Activated T-cell treated with anti-CD3 and anti-CD28 coated beads, Interleukin-2, amount 50 U/mL, for 72 hours (primary cell): ENCODE measurements at regions not wholly inside any gene's neighbourhood (a gene's known extent, or its start where the extent isn't known, plus 50 kb on each side); places are given as distances from the start of the nearest gene placed in this dataset.

Experiments used
- ATAC-seq, 2 donors: fragments of 150-1000 bp; cut with Tn5 transposase; replicated peaks in 1 of 2; 2 replicates each; pipeline ENCODE4 v1.10.0; 2021; ENCODE audit warnings: moderate library complexity in 2 of 2, mild to moderate bottlenecking in 1 of 2
- DNase-seq, 2 donors: peaks; one replicate each; pipeline ENCODE4 v3.0.0; 2021 to 2022; ENCODE audit warnings: mixed read lengths in 1 of 2
- H3K27ac Mint-ChIP-seq: one replicate; pipeline ENCODE4 v1.8.0; 2022; ENCODE audit warnings: mild to moderate bottlenecking, moderate library complexity, mixed read lengths
- H3K27me3 Mint-ChIP-seq: one replicate; pipeline ENCODE4 v1.8.0; 2022; ENCODE audit warnings: low read depth, mixed read lengths
- H3K36me3 Mint-ChIP-seq, 2 donors: one replicate each; pipeline ENCODE4 v1.8.0; 2022; ENCODE audit warnings: mixed read lengths in 2 of 2, mild to moderate bottlenecking in 1 of 2; ENCODE audit not compliant: insufficient read depth in 2 of 2
- H3K4me1 Mint-ChIP-seq: one replicate; pipeline ENCODE4 v1.8.0; 2022; ENCODE audit warnings: low read depth, mixed read lengths
- H3K4me3 Mint-ChIP-seq, 2 donors: one replicate each; pipeline ENCODE4 v1.8.0; 2022; ENCODE audit warnings: mild to moderate bottlenecking in 2 of 2, mixed read lengths in 2 of 2, moderate library complexity in 2 of 2
- H3K9me3 Mint-ChIP-seq, 2 donors: one replicate each; pipeline ENCODE4 v1.8.0; 2022; ENCODE audit warnings: mixed read lengths in 2 of 2

GRCh38 chr14:34262127-34262910, 199.7 kb downstream of the SPTSSA start:
- Mint-ChIP-seq H3K4me1 (no peaks in the 10 kb centered on the region), H3K36me3 (no peaks in the 10 kb centered on the region), H3K27ac (no peak overlapping the region), H3K27me3 (peaks cover 11% of the 10 kb centered on the region), H3K9me3 (no peaks in the 10 kb centered on the region), H3K4me3 (no peak overlapping the region)
- no peak for ATAC-seq
- DNase-seq = no peak

GRCh38 chr14:34259996-34260395, 202.0 kb downstream of the SPTSSA start:
- Mint-ChIP-seq H3K4me1 (no peaks in the 10 kb centered on the region), H3K36me3 (no peaks in the 10 kb centered on the region), H3K4me3 (no peak overlapping the region), H3K27ac (no peak overlapping the region), H3K27me3 (peaks cover 15% of the 10 kb centered on the region), H3K9me3 (no peaks in the 10 kb centered on the region)
- ATAC-seq (no peak), DNase-seq (no peak)

GRCh38 chr14:34258318-34258717, 203.7 kb downstream of the SPTSSA start:
- no peaks in the 10 kb centered on the region for H3K9me3 Mint-ChIP-seq
- H3K27me3 Mint-ChIP-seq = peaks cover 15% of the 10 kb centered on the region
- ATAC-seq (no peak), DNase-seq (no peak)
- H3K4me3 Mint-ChIP-seq = no peak overlapping the region
- H3K4me1 Mint-ChIP-seq = no peaks in the 10 kb centered on the region
- H3K36me3 Mint-ChIP-seq = no peaks in the 10 kb centered on the region
- no peak overlapping the region for H3K27ac Mint-ChIP-seq

- ATAC-seq = no peak
- no peaks in the 10 kb centered on the region for H3K36me3 Mint-ChIP-seq
- H3K9me3 Mint-ChIP-seq = no peaks in the 10 kb centered on the region
- DNase-seq = no peak
- H3K4me1 Mint-ChIP-seq = no peaks in the 10 kb centered on the region
- H3K4me3 Mint-ChIP-seq = no peak overlapping the region
- peaks cover 15% of the 10 kb centered on the region for H3K27me3 Mint-ChIP-seq
- no peak overlapping the region for H3K27ac Mint-ChIP-seq
Observed at GRCh38 chr14:34257505-34257904, 204.5 kb downstream of the SPTSSA start.

GRCh38 chr14:34256223-34256622, 205.8 kb downstream of the SPTSSA start:
- Mint-ChIP-seq H3K27me3 (peaks cover 15% of the 10 kb centered on the region), H3K9me3 (no peaks in the 10 kb centered on the region), H3K27ac (no peak overlapping the region), H3K4me1 (no peaks in the 10 kb centered on the region), H3K4me3 (no peak overlapping the region), H3K36me3 (no peaks in the 10 kb centered on the region)
- DNase-seq (no peak), ATAC-seq (no peak)

GRCh38 chr14:34254571-34254970, 207.5 kb downstream of the SPTSSA start:
- Mint-ChIP-seq H3K27ac (no peak overlapping the region), H3K4me1 (no peaks in the 10 kb centered on the region), H3K36me3 (no peaks in the 10 kb centered on the region), H3K9me3 (no peaks in the 10 kb centered on the region), H3K27me3 (peaks cover 9% of the 10 kb centered on the region), H3K4me3 (no peak overlapping the region)
- no peak for ATAC-seq
- DNase-seq = no peak

- ATAC-seq = no peak
- Mint-ChIP-seq H3K36me3 (no peaks in the 10 kb centered on the region), H3K4me3 (no peak overlapping the region), H3K4me1 (no peaks in the 10 kb centered on the region), H3K9me3 (no peaks in the 10 kb centered on the region), H3K27ac (no peak overlapping the region), H3K27me3 (peaks cover 7% of the 10 kb centered on the region)
- no peak for DNase-seq
Observed at GRCh38 chr14:34254031-34254430, 208.0 kb downstream of the SPTSSA start.

- H3K4me1 Mint-ChIP-seq = no peaks in the 10 kb centered on the region
- H3K27me3 Mint-ChIP-seq = peaks cover 3% of the 10 kb centered on the region
- H3K27ac Mint-ChIP-seq = no peak overlapping the region
- H3K9me3 Mint-ChIP-seq = no peaks in the 10 kb centered on the region
- no peaks in the 10 kb centered on the region for H3K36me3 Mint-ChIP-seq
- ATAC-seq (no peak), DNase-seq (no peak)
- no peak overlapping the region for H3K4me3 Mint-ChIP-seq
Observed at GRCh38 chr14:34252227-34252626, 209.8 kb downstream of the SPTSSA start.

- no peak for ATAC-seq
- no peak overlapping the region for H3K4me3 Mint-ChIP-seq
Observed at GRCh38 chr14:34251662-34252061, 210.4 kb downstream of the SPTSSA start.

GRCh38 chr14:34250959-34251358, 211.1 kb downstream of the SPTSSA start:
- H3K9me3 Mint-ChIP-seq = no peaks in the 10 kb centered on the region
- H3K27ac Mint-ChIP-seq = no peak overlapping the region
- H3K36me3 Mint-ChIP-seq = no peaks in the 10 kb centered on the region
- ATAC-seq (no peak), DNase-seq (no peak)
- no peak overlapping the region for H3K4me3 Mint-ChIP-seq
- peaks cover 7% of the 10 kb centered on the region for H3K27me3 Mint-ChIP-seq
- no peaks in the 10 kb centered on the region for H3K4me1 Mint-ChIP-seq

More at GRCh38 chr14:34251662-34252061, 210.4 kb downstream of the SPTSSA start:
- no peak overlapping the region for H3K27ac Mint-ChIP-seq
- no peaks in the 10 kb centered on the region for H3K9me3 Mint-ChIP-seq
- H3K36me3 Mint-ChIP-seq = no peaks in the 10 kb centered on the region
- no peak for DNase-seq
- H3K27me3 Mint-ChIP-seq = peaks cover under 1% of the 10 kb centered on the region
- H3K4me1 Mint-ChIP-seq = no peaks in the 10 kb centered on the region

GRCh38 chr14:34247605-34248004, 214.4 kb downstream of the SPTSSA start:
- Mint-ChIP-seq H3K9me3 (no peaks in the 10 kb centered on the region), H3K4me3 (no peak overlapping the region), H3K27ac (no peak overlapping the region), H3K36me3 (no peaks in the 10 kb centered on the region), H3K4me1 (no peaks in the 10 kb centered on the region), H3K27me3 (peaks cover 7% of the 10 kb centered on the region)
- DNase-seq = no peak
- no peak for ATAC-seq

GRCh38 chr14:34246206-34246605, 215.8 kb downstream of the SPTSSA start:
- Mint-ChIP-seq H3K9me3 (no peaks in the 10 kb centered on the region), H3K27me3 (peaks cover 13% of the 10 kb centered on the region), H3K4me1 (no peaks in the 10 kb centered on the region), H3K27ac (no peak overlapping the region), H3K4me3 (no peak overlapping the region), H3K36me3 (no peaks in the 10 kb centered on the region)
- DNase-seq (no peak), ATAC-seq (no peak)

- Mint-ChIP-seq H3K9me3 (no peaks in the 10 kb centered on the region), H3K27ac (no peak overlapping the region)
- no peak for DNase-seq
Observed at GRCh38 chr14:34243401-34243800, 218.6 kb downstream of the SPTSSA start.

GRCh38 chr14:34243001-34243400, 219.0 kb downstream of the SPTSSA start:
- ATAC-seq (no peak), DNase-seq (no peak)
- Mint-ChIP-seq H3K36me3 (no peaks in the 10 kb centered on the region), H3K9me3 (no peaks in the 10 kb centered on the region), H3K27ac (no peak overlapping the region), H3K4me1 (no peaks in the 10 kb centered on the region), H3K27me3 (peaks cover 14% of the 10 kb centered on the region), H3K4me3 (no peak overlapping the region)

More at GRCh38 chr14:34243401-34243800, 218.6 kb downstream of the SPTSSA start:
- no peak for ATAC-seq
- H3K4me1 Mint-ChIP-seq = no peaks in the 10 kb centered on the region
- H3K36me3 Mint-ChIP-seq = no peaks in the 10 kb centered on the region
- peaks cover 13% of the 10 kb centered on the region for H3K27me3 Mint-ChIP-seq
- no peak overlapping the region for H3K4me3 Mint-ChIP-seq
